ENCODE measurements at regions not wholly inside any gene's neighbourhood (a gene's known extent, or its start where the extent isn't known, plus 50 kb on each side); places are given as distances from the start of the nearest gene placed in this dataset.

DNA sequence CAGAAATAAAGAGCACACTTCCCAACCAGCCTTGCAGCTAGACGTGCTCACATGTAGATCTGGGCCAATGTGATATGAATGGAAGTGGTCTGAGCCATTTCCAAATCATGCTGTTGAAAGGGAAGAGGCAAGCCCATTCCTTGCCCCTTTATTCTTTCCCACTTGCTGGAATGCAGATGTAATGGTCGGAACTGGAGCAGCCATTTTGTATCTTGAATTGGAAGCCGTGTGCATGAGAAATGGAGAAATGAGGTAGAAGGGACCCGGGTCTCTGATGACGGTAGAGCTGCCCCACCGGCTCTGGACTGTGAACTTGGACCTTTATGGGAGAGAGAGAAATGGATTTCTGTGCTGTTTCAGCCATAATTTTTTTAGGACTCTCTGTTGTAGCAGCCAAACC lies 54.8 kb upstream of the STX16 start (continued):
- TF ChIP-seq THAP8 (CRISPR knock-in tag; IDR thresholded peaks at IDR 0.05; ENCODE audit: borderline replicate concordance) = no peak

DNA sequence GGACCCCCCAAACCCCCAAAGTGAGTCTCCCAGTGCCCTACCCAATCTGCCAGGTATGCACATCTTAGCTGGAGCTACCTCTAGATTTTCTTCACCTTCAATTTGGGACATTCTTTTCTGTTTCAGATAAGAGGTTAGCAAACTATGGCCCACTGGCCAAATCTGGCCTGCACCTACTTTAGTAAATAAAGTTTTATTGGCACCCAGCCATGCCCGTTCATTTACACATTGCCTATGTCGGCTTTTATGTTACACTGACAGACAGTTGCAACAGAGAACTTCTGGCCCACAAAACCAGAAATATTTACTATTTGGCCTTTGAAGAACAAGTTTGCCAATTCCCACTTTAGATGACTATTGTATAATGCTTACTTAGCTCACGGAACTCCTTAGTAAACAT lies 55.9 kb upstream of the STX16 start:
- FAIRE-seq (no peak), DNase-seq (ENCODE audit: low spot score) (no peak), ATAC-seq (no peak)
- H3K4me3 ChIP-seq (replicated peaks in 1 of 3; ENCODE audit: insufficient read depth in 1 of 3, low read depth in 2 of 3, low read length in 3 of 3) = no peak overlapping the region
- H3K27ac ChIP-seq (ENCODE audit: extremely low read length, insufficient read depth, low read length) = no peak overlapping the region
- H3K4me2 ChIP-seq (ENCODE audit: low read depth, low read length) = no peak overlapping the region
- no peak for TF ChIP-seq KLF15 (CRISPR knock-in tag; IDR thresholded peaks at IDR 0.05; ENCODE audit: borderline replicate concordance)
- TF ChIP-seq ZNF615 (CRISPR knock-in tag; IDR thresholded peaks at IDR 0.05; ENCODE audit: borderline replicate concordance) = no peak
- TF ChIP-seq, protein P1, sequence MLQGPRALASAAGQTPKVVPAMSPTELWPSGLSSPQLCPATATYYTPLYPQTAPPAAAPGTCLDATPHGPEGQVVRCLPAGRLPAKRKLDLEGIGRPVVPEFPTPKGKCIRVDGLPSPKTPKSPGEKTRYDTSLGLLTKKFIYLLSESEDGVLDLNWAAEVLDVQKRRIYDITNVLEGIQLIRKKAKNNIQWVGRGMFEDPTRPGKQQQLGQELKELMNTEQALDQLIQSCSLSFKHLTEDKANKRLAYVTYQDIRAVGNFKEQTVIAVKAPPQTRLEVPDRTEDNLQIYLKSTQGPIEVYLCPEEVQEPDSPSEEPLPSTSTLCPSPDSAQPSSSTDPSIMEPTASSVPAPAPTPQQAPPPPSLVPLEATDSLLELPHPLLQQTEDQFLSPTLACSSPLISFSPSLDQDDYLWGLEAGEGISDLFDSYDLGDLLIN (CRISPR knock-in tag; IDR thresholded peaks at IDR 0.05; ENCODE audit: borderline replicate concordance) = no peak
- TF ChIP-seq NR2F2 (IDR thresholded peaks at IDR 0.05; ENCODE audit: borderline replicate concordance, low read depth) = no peak
- TF ChIP-seq, protein P2, sequence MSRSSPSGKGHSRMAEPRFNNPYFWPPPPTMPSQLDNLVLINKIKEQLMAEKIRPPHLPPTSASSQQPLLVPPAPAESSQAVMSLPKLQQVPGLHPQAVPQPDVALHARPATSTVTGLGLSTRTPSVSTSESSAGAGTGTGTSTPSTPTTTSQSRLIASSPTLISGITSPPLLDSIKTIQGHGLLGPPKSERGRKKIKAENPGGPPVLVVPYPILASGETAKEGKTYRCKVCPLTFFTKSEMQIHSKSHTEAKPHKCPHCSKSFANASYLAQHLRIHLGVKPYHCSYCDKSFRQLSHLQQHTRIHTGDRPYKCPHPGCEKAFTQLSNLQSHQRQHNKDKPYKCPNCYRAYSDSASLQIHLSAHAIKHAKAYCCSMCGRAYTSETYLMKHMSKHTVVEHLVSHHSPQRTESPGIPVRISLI (CRISPR knock-in tag; IDR thresholded peaks at IDR 0.05; ENCODE audit: borderline replicate concordance) = no peak
- no peak for TF ChIP-seq ARNT2 (CRISPR knock-in tag; IDR thresholded peaks at IDR 0.05; ENCODE audit: low read depth)
- no peak for TF ChIP-seq RFXANK (CRISPR knock-in tag; IDR thresholded peaks at IDR 0.05)
- TF ChIP-seq SUZ12 (IDR thresholded peaks at IDR 0.05; ENCODE audit: low read depth, low read length) = no peak
- TF ChIP-seq FOXO4 (CRISPR knock-in tag; conservative IDR thresholded peaks at IDR 0.05) = no peak
- TF ChIP-seq, protein P3, sequence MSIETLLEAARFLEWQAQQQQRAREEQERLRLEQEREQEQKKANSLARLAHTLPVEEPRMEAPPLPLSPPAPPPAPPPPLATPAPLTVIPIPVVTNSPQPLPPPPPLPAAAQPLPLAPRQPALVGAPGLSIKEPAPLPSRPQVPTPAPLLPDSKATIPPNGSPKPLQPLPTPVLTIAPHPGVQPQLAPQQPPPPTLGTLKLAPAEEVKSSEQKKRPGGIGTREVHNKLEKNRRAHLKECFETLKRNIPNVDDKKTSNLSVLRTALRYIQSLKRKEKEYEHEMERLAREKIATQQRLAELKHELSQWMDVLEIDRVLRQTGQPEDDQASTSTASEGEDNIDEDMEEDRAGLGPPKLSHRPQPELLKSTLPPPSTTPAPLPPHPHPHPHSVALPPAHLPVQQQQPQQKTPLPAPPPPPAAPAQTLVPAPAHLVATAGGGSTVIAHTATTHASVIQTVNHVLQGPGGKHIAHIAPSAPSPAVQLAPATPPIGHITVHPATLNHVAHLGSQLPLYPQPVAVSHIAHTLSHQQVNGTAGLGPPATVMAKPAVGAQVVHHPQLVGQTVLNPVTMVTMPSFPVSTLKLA (IDR thresholded peaks at IDR 0.05) = no peak
- no peak for TF ChIP-seq NFKB2 (CRISPR knock-in tag; IDR thresholded peaks at IDR 0.05; ENCODE audit: borderline replicate concordance)
- no peak for TF ChIP-seq PBX2 (CRISPR knock-in tag; IDR thresholded peaks at IDR 0.05)
- TF ChIP-seq RFXAP (CRISPR knock-in tag; IDR thresholded peaks at IDR 0.05; ENCODE audit: borderline replicate concordance) = no peak
- no peak for TF ChIP-seq ZNF331 (CRISPR knock-in tag; IDR thresholded peaks at IDR 0.05)
- TF ChIP-seq KLF12 (CRISPR knock-in tag; IDR thresholded peaks at IDR 0.05; ENCODE audit: borderline replicate concordance) = no peak
- peaks cover 18 to 82% of the 10 kb centered on the region in 2 experiments for H3K27me3 ChIP-seq (ENCODE audit: control insufficient read depth in 1 of 2, insufficient read depth in 2 of 2, low read length in 2 of 2)
- CTCF ChIA-PET (ENCODE audit: low intra/inter-chr PET ratio, low total read pairs) = no interaction called here
- H2AFZ ChIP-seq (ENCODE audit: low read length) = no peak overlapping the region
- POLR2A ChIA-PET = no interaction called here
- WGBS (ENCODE audit: low lambda C conversion rate) = 6% methylated on average over 3 of the region's 3 CpGs
- no peaks in the 10 kb centered on the region for H4K20me1 ChIP-seq (ENCODE audit: insufficient read depth, low read length)
- H3K4me1 ChIP-seq (ENCODE audit: insufficient read depth, low read length) = no peaks in the 10 kb centered on the region
- intact Hi-C loops (cut with micrococcal nuclease; ENCODE audit: unreplicated experiment) = no loop called here
- no peak overlapping the region for H3K9ac ChIP-seq (ENCODE audit: insufficient read depth, low read depth, low read length)
- no peaks in the 10 kb centered on the region for H3K36me3 ChIP-seq (replicated peaks in 1 of 2; ENCODE audit: control insufficient read depth in 1 of 2, insufficient read depth in 2 of 2, low read length in 2 of 2)
- in situ Hi-C loops (cut with HindIII; ENCODE audit: extremely low pct_ligation_motif_present, low pct_unique_long_range_greater_than_20kb) = no loop called here
- BruUV-seq (replicated peaks) = no TSS peak
- H3K9me3 ChIP-seq (ENCODE audit: low read length) = no peaks in the 10 kb centered on the region
- no peaks in the 10 kb centered on the region for H3K79me2 ChIP-seq (ENCODE audit: insufficient read depth, low read length)
